RPMI7951 (cell line): ENCODE measurements at regions not wholly inside any gene's neighbourhood (a gene's known extent, or its start where the extent isn't known, plus 50 kb on each side); places are given as distances from the start of the nearest gene placed in this dataset.
"Not testable (repeated sequence)": the region's sequence is repeated elsewhere in the genome, so short reads cannot be mapped to it uniquely, and the experiment has no call there.

Experiments
- DNase-seq: peaks from one replicate; pipeline ENCODE4 v3.0.0-alpha.2; 2012; ENCODE audit warnings: low read depth

- DNase-seq = peak; percentile 35
Measured at GRCh38 chr13:44848920-44849676, 140.2 kb downstream of the NUFIP1 start.

DNA sequence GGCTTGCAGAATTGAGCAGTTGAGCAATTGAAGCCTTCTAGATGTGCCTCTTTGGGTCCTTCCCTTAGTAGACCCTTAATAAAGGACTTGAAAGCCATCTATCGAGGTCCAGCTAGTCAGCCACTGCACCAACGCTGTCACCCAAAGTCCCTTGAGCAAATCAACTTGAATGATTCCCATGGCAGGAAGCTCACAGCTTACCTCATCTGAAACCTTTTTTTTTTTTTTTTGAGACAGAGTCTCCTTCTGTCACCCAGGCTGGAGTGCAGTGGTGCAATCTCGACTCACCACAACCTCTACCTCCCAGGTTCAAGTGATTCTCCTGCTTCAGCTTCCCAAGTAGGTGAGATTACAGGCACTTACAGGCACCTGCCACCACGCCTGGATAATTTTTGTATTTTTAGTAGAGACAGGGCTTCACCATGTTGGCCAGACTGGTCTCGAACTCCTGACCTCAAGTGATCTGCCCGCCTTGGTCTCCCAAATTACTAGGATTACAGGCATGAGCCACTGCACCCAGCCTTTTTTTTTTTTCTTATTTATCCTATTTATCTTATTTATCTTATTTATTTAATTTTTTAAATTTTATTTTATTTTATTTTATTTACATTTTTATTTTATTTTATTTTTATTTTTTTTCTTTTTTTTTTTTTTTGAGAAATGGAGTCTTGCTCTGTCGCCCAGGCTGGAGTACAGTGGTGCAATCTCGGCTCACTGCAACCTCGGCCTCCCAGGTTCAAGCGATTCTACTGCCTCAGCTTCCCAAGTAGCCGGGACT, 143.8 kb downstream of the NUFIP1 start:
- not testable (repeated sequence) for DNase-seq

DNA sequence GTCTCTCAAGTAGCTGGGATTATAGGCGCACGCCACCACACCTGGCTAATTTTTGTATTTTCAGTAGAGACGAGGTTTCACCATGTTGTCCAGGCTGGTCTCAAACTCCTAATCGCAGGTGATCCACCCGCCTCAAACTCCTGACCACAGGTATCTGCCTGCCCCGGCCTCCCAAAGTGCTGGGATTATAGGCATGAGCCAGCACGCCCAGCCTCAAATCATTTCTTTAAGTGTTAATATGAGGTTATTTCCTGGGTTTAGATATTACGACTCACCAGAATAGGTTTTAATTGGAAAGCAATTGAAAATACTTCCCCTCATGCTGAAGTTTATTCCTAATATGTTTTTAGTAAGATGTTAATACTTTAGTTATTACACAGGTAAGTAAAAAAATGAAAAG, 144.5 kb downstream of the NUFIP1 start:
- DNase-seq = no peak

GRCh38 chr13:44843403-44843802, 145.9 kb downstream of the NUFIP1 start:
- DNase-seq = peak; percentile 69

GRCh38 chr13:44842158-44842557, 147.1 kb downstream of the NUFIP1 start:
- peak; percentile 46 for DNase-seq

DNA sequence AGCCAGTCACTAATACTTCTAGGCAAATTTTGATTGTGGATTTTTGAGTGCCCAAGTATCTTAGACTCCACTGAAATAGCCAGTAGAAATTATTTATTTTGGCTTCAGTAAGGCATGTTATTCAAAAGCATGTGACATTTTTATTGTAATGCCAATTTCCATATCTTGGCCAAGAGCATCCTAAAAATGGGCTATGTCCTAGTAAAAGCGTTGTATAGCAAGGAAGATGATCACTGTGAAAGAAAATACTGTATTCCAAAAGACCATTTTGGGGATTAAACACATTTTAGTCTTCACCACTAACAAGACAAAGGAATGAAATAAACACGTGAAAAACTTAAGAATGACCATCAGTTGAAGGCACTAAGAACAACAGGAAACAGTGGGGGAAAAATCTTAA, 149.1 kb downstream of the NUFIP1 start:
- no peak for DNase-seq

- DNase-seq = peak; percentile 18
Measured at GRCh38 chr13:44837250-44837649, 152.0 kb downstream of the NUFIP1 start.

- no peak for DNase-seq
Measured at GRCh38 chr13:44834404-44834803, 154.9 kb downstream of the NUFIP1 start.

DNA sequence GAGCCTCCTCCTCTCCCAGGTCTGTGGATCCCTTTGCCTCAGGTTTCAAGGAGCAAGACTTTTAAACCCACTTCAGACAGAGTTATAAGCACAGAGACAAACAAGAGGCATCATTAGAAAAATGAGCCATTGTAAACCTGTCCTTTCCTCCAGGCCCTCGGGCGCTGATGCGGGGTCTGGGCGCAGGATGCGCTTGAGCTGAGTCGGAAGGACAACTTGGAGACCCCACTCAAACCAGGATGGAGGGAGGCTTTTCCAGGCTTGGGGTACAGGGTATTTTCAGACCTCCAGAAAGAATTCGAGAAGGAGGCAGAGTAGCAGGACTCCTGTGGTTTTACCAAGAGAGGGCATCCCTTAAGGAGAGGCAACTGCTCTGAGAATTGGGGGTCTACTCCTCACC, 155.6 kb downstream of the NUFIP1 start:
- no peak for DNase-seq

DNA sequence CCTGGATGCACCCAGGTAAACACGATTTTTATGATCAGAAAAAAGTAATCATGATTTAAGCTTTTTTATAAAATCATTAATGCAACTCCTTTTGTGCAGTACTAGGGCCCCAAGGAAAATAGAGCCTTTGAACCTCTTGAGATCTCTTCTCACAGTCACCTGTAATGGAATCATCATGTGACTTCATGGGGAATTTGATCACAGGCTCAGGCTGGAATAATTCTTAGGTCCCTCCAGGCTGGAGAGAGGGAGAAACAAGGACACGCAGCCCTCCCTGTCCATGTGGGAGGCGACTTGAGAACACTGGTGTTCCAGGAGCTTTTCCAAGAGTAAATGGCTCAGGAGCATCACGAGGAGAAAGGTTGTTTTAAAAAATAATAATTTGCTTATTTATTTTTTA, 156.1 kb downstream of the NUFIP1 start:
- no peak for DNase-seq

- DNase-seq = no peak
Measured at GRCh38 chr13:44826591-44827350, 162.5 kb downstream of the NUFIP1 start.

- no peak for DNase-seq
Measured at GRCh38 chr13:44825953-44826352, 163.3 kb downstream of the NUFIP1 start.

GRCh38 chr13:44823555-44823954, 165.7 kb downstream of the NUFIP1 start:
- DNase-seq = not testable (repeated sequence)

- DNase-seq = no peak
Measured at GRCh38 chr13:44822291-44822690, 167.0 kb downstream of the NUFIP1 start.

DNA sequence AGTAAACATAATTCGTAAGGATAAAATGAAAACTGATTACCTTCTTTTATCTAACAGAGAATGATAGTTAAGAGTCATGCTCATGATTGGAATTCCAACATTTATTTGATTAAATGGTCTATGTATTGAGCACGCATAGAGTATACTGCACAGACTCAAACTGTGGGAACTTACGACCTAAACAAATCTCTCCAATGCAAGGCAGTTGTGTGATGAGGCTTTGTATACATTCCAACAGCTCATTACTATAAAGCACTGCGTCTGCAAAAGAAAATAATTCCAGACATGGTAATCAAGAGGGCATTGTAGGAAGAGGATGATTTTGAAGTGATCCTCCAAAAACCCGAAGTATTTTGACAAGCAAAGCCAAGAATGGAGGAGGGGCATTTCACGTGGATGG, 169.5 kb downstream of the NUFIP1 start:
- DNase-seq = no peak

DNA sequence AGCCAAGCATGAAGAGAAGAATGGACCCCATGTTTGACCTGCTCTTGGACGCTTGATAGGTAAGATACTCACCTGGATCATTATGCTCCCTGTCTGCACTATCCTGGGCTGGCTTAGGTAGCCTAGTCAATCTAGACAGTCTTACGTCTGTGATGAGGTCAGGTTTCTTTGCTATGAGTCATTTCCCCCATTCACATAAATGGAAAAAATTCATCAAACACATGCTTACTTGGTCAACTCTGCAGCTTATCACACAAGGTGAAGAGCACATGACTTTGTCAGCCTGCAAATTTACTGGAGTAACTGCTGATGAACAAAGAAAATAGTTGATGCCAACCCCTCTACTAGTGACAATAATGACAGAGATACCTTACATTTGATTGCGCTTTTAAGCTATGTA, 170.0 kb downstream of the NUFIP1 start:
- DNase-seq = peak; percentile 79

GRCh38 chr13:44818428-44818827, 170.8 kb downstream of the NUFIP1 start:
- peak; percentile 37 for DNase-seq

GRCh38 chr13:44818016-44818415, 171.3 kb downstream of the NUFIP1 start:
- no peak for DNase-seq

DNA sequence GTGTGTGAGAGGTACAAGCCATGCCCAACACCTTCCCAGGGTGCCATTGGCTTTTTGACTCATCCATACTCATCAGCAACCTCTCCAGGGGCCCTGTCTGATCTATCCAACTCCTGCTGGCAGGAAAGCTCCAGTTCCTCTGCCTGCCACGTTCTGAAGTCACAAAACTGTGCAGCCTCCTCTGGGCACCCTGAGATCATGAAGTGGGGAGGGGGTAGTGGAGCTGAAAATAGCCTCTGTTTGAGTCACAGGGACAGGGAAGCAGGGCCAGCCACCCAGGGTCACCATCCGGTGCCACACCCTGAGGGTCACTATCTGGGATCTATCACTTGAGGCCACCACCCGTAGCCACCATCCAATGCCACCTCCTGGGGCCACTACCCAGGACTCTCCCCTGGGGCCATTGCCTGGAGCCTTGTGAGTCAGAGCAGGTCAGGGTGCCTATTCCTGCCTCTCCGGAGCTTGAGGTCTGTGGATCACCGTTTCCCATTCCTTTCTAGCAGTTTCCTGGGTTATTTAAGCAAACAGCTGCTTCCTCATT, 172.1 kb downstream of the NUFIP1 start:
- DNase-seq = peak; percentile 75

- DNase-seq = no peak
Measured at GRCh38 chr13:44816701-44817100, 172.6 kb downstream of the NUFIP1 start.

GRCh38 chr13:44815623-44816022, 173.6 kb downstream of the NUFIP1 start:
- peak; percentile 95 for DNase-seq

GRCh38 chr13:44814836-44815235, 174.4 kb downstream of the NUFIP1 start:
- no peak for DNase-seq
